Adrenal gland (tissue), 9 donors: ENCODE measurements at regions not wholly inside any gene's neighbourhood (a gene's known extent, or its start where the extent isn't known, plus 50 kb on each side); places are given as distances from the start of the nearest gene placed in this dataset.

Source experiments
- DNase-seq, 7 donors: peaks; one replicate each; pipeline ENCODE4 v3.0.0-alpha.2; 2019 to 2020
- H3K27ac ChIP-seq, 5 donors: fragments of 200-600 bp; sonication (generic) in 4 of 5; 1 replicate in 3 of 5; 2 replicates in 2 of 5; pipeline versions ENCODE4 v1.5.1 to v1.8.0; 2016 to 2020; ENCODE audit warnings: mild to moderate bottlenecking in 1 of 5
- H3K27me3 ChIP-seq: fragments of 200-600 bp; 2 replicates; pipeline ENCODE4 v1.8.0; 2021
- H3K36me3 ChIP-seq, 2 donors: fragments of 200-600 bp; replicated peaks in 1 of 2; 1 replicate in 1 of 2; 2 replicates in 1 of 2; pipeline versions ENCODE4 v1.5.1 to v1.8.0; 2018 to 2022
- H3K4me1 ChIP-seq, 2 donors: fragments of 200-600 bp; replicated peaks in 1 of 2; 1 replicate in 1 of 2; 2 replicates in 1 of 2; pipeline versions ENCODE4 v1.5.1 to v1.8.0; 2018 to 2021
- H3K4me3 ChIP-seq, 4 donors: fragments of 200-600 bp; sonication (generic) in 3 of 4; one replicate each; pipeline ENCODE4 v1.5.1; 2016 to 2018
- H3K9me3 ChIP-seq, 3 donors: fragments of 200-600 bp; sonication (generic) in 1 of 3; replicated peaks in 1 of 3; 1 replicate in 2 of 3; 2 replicates in 1 of 3; pipeline versions ENCODE4 v1.5.1 to v1.8.0; 2016 to 2021
- CTCF ChIP-seq, 6 experiments: fragments of 450-650 bp in 4 of 6; fragments of 200-600 bp in 2 of 6; sonication (generic) in 1 of 6; IDR thresholded peaks; 1 replicate in 5 of 6; 2 replicates in 1 of 6; pipeline versions ENCODE4 v1.5.1 to v1.8.0; 2016 to 2021; ENCODE audit warnings: antibody characterized with exemption in 6 of 6, mild to moderate bottlenecking in 2 of 6, moderate library complexity in 1 of 6
- POLR2A ChIP-seq, 2 donors: fragments of 450-650 bp; IDR thresholded peaks; one replicate each; pipeline ENCODE4 v1.6.1; 2017; ENCODE audit warnings: antibody characterized with exemption in 2 of 2, mild to moderate bottlenecking in 2 of 2, moderate library complexity in 1 of 2
- WGBS, 4 donors: extraction: QIAGEN DNeasy Blood & Tissue Kit in 2 of 4; methylation state at CpG; one replicate each; pipeline versions ENCODE4 v1.1.5 to v1.1.7; 2013 to 2017; 5-methylcytosine and 5-hydroxymethylcytosine counted together
- intact Hi-C, 2 donors: fragments of 100-400 bp; cut with DNase I; formaldehyde crosslinking; loops; one replicate each; pipeline versions ENCODE4 v1.14.1 to v1.15.0; 2022 to 2023
- donor health status: healthy with polysubstance abuse.
- donor health status: Bipolar disorder and iron deficiency.
- donor health status: DM: yes; HTN: yes; CAD: no.
- donor health status: DM: no; HTN: no; CAD: no.
- donor health status: DM: no; HTN: no; CAD: no.

- DNase-seq, result no peak
- 75 to 86% (median 83%) methylated on average over 3 of the region's 3 CpGs for WGBS, 4 donors
- H3K4me1 ChIP-seq, result no peaks in the 10 kb centered on the region
- intact Hi-C loops, result no loop called here
- TF ChIP-seq POLR2A (IDR thresholded peaks at IDR 0.05), result no peak
- no peak for TF ChIP-seq CTCF (IDR thresholded peaks at IDR 0.05)
- no peak overlapping the region for H3K4me3 ChIP-seq
- H3K36me3 ChIP-seq, result no peaks in the 10 kb centered on the region
- no peak overlapping the region for H3K27ac ChIP-seq
- H3K9me3 ChIP-seq, result no peaks in the 10 kb centered on the region
- H3K27me3 ChIP-seq, result no peaks in the 10 kb centered on the region
These were observed 147.5 kb downstream of the NFKBIZ start for GRCh38 chr3:101996832-101997231.

- Histone ChIP-seq H3K27ac (no peak overlapping the region), H3K36me3 (no peaks in the 10 kb centered on the region), H3K27me3 (no peaks in the 10 kb centered on the region), H3K4me3 (no peak overlapping the region), H3K9me3 (no peaks in the 10 kb centered on the region), H3K4me1 (no peaks in the 10 kb centered on the region)
- no peak for TF ChIP-seq CTCF (IDR thresholded peaks at IDR 0.05)
- no peak for TF ChIP-seq POLR2A (IDR thresholded peaks at IDR 0.05)
- intact Hi-C loops, result no loop called here
- WGBS, 4 donors, result 73 to 81% (median 79%) methylated on average over 3 of the region's 3 CpGs
- no peak for DNase-seq
These were observed 149.1 kb downstream of the NFKBIZ start for GRCh38 chr3:101998256-101998926.

- DNase-seq, result no peak
- no peak overlapping the region for H3K27ac ChIP-seq
- H3K9me3 ChIP-seq, result no peaks in the 10 kb centered on the region
- TF ChIP-seq CTCF (IDR thresholded peaks at IDR 0.05) (no peak), POLR2A (IDR thresholded peaks at IDR 0.05) (no peak)
- no peaks in the 10 kb centered on the region for H3K36me3 ChIP-seq
- WGBS, 4 donors, result 57 to 73% (median 64%) methylated on average over 3 of the region's 3 CpGs
- no peaks in the 10 kb centered on the region for H3K27me3 ChIP-seq
- intact Hi-C loops, result no loop called here
- H3K4me3 ChIP-seq, result no peak overlapping the region
- no peaks in the 10 kb centered on the region for H3K4me1 ChIP-seq
These were observed 150.0 kb downstream of the NFKBIZ start for GRCh38 chr3:101999177-101999779.

- no peak for TF ChIP-seq POLR2A (IDR thresholded peaks at IDR 0.05)
- TF ChIP-seq CTCF (IDR thresholded peaks at IDR 0.05), result no peak
- Histone ChIP-seq H3K27ac (no peak overlapping the region), H3K4me3 (no peak overlapping the region), H3K9me3 (no peaks in the 10 kb centered on the region), H3K27me3 (no peaks in the 10 kb centered on the region), H3K4me1 (no peaks in the 10 kb centered on the region), H3K36me3 (no peaks in the 10 kb centered on the region)
- intact Hi-C loops, result no loop called here
- no peak for DNase-seq
- 61 to 74% (median 72%) methylated on average over 3 of the region's 3 CpGs for WGBS, 4 donors
These were observed 151.4 kb downstream of the NFKBIZ start for GRCh38 chr3:102000620-102001209.
